Activated CD4-positive, CD25-positive, alpha-beta regulatory T cell treated with anti-CD3 and anti-CD28 coated beads, Interleukin-2, amount 50 U/mL, for 72 hours (primary cell): ENCODE measurements at regions not wholly inside any gene's neighbourhood (a gene's known extent, or its start where the extent isn't known, plus 50 kb on each side); places are given as distances from the start of the nearest gene placed in this dataset.

Experiments used
- DNase-seq: peaks from one replicate; pipeline ENCODE4 v3.0.0; 2021

GRCh38 chr7:118085000-118085399 is 99.0 kb upstream of the LSM8 start:
- no peak for DNase-seq

DNA sequence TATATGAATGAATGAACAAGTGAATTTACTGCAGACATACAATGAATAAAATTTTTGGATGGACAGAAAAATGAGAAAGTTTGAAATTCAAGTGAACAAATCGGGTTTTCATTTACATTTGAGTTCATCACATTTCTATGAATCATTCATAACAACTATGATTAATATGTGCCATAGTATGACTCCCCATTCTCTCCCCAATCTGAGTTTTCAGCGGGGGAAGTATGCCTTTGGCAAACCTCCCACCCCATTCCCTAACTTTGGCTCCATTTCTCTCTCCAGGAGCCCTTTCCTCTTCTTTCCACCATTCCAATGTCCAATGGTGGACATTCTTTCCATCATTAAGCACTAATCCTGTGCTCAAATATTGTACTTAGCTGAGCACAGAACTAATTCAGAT is 96.8 kb upstream of the LSM8 start:
- DNase-seq, result no peak

DNA sequence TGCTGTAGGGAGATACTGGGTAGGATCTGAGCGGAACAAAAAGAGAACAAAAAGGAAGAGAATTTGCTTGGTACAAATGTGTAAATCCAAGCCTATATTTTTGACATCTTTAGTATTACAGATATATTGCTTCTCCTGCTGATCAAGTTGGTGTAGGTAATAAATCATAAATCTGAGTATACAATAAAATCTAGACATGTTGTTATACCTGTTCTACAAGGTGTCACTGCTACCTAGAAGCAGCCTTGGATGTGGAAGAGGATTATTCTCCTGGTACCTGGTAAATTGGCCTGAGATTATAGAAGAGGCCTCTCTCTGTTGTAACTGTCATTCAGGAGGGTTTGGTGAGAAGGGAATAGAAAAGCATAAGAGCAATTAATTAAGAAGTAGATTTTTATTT is 89.9 kb upstream of the LSM8 start:
- DNase-seq, result no peak

DNA sequence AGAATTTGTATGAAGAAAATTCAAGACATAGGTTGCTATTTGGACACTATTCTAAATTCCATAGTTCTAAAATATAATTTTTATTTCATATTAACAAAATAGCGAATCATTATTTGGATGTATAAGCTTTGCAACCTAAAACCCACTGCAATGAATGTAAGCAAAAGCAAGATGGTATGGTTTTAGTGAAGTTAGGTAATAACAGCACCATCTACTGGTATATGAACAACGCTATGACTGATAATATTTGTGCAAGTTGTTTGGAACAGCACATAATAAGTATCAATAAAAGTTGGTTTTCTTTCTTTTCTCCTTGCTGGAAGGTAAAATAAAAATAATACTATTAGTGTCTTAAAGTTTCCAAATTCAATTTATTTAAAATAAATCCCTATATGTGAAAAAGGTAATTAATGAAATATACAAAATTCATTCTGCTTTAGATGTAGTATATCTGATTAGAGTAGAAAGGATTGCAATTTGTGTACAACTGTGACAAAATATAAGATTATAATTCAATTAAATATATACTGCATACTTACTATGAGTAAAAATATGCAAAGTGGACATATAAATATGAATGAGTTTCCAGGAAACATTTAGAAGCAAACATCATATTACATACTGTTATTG is 79.0 kb upstream of the LSM8 start:
- DNase-seq, result no peak

GRCh38 chr7:118109607-118110006 is 74.4 kb upstream of the LSM8 start:
- no peak for DNase-seq

GRCh38 chr7:118110178-118110925 is 73.6 kb upstream of the LSM8 start:
- DNase-seq, result no peak

DNA sequence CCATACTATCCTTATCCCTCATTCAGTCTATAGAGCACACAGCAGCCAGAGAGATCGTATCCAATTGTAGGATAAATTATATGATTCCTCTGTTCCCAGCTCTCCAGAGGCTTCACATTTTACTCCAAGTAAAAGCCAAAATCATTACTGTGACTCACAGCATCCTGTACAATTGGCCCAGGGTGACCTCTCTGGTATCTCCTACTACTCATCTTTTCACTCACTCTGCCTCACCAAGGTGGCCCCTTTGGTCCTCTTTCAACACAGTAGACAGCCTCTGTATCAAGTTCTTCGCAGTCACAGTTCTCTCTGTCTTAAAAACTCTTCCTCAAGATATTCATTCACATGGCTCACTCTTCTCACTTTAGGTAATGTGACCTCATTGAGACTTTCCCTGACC is 72.6 kb upstream of the LSM8 start:
- DNase-seq, result no peak

DNA sequence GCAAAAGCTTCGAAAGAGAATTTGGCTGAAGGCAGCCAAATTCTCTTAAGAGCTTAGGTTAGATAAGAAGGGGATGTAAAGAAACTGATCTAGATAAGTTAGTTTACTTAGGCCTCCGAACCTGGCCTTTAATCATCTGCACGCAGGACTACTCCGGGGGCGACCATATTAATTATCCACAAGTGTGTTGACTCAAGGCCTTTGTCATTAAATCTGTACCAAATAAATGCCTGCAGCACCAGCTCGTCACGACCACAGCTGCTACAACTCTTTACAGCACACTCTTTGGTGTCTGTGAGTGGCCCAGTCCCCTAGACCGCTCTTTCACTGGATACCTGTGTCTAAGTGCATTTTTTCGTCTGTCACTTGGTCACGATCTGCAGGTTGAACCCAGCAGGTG is 69.8 kb upstream of the LSM8 start:
- DNase-seq, result no peak

DNA sequence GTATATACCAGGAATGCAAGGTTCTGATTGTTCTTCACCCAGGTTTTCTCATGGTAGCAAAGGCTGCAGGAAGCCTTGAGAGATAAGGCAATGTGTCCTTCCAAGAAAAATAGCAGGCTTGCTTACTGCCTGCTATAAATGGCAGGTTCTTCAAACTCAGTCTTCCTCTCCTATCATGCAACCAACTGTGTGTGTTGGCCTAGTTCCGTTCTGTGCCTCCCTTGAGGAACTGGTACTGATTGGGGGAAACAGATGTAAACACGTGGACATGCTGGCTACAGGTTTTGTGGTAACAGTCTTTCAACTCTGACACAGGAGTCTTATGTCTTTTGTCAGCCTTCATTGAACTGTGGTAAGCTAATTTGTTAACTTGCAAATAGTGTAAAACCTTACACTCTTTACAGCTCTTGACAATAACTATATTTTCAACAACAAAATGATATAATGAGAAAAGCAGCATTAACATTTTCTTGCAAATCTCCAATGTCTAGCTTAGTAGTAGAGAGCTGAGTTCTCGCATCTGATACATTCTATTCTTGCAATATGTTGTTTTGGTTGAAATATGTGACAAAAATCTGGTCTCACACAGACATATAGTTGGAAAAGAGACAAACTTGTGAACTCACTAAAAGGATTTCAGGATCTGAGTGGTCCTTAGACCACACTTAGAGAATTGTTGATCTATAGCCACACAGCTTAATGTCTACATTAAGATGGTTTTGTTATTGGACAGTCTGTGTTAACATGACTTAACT is 54.7 kb upstream of the LSM8 start:
- no peak for DNase-seq

- no peak for DNase-seq
Measured at GRCh38 chr7:118132764-118133163, 51.2 kb upstream of the LSM8 start.
